ENCODE measurements at regions not wholly inside any gene's neighbourhood (a gene's known extent, or its start where the extent isn't known, plus 50 kb on each side); places are given as distances from the start of the nearest gene placed in this dataset.

DNA sequence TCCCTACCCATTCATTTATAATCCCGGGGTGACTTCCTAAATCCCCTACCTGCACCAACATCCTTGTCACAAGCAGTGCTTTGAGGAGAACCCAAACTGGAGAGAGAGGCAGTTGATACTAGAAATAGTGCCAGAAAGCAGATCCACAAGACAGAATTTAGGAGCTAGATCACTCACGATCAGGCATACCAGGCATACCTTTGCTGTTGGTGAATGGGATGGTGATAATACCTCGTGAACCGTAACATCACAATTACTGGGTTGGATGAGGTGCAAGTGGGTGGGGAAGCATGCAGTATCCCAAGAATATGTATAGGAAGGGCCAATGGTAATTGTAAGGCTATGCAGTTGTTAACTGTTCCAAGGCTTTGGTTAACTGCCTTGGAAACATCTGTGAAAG is 129.3 kb downstream of the TMA16 start:
- no peak for DNase-seq

DNA sequence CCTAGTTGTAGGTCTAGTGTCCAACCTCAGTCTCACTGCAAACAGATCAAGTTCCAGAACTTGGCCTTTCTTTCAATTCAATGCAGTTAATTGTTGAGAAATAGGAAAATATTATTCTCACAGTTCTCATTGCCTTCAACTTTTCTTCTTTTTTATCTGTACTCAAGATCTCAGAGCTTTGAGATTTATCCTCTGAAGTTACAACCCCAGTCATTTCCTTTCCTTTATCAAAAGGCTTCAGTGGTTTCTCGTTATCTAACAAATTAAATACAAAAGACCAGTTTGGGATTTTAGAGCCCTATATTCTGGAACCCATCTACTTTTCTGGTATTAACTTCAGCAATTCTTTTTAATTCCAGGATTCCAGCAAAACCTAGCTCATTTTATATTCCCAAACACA is 130.2 kb downstream of the TMA16 start:
- no peak for DNase-seq

DNA sequence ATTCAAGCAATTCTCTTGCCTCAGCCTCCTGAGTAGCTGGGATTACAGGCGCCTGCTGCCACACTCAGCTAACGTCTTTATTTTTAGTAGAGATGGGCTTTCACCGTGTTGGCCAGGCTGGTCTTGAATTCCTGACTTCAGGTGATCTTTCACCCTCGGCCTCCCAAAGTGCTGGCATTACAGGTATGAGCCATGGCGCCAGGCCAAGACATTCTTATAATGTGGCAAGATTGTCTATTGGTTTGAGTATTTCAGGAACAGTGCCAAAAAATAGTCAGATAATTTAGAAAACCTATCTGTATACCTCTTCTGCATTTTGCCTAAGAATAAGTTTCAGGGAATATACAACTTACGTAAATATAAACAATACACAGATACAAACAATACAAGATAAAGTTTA is 136.8 kb downstream of the TMA16 start:
- no peak for DNase-seq

DNA sequence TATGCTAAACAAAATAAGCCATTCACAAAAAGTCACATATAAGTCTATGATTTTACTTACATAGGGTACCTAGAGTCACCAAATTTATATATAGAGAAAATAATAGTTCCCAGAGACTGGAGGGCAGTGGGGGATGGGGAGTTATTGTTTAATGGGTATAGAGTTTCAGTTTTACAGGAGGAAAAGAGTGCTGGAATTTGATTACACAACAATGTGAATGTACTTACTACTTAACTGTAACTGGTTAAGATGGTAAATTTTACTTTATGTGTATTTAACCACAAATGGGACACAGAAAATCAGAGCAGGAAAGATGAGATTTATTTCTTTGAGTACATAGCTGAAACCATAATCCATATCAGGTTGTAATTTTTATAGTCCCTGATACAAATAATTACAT is 144.4 kb downstream of the TMA16 start:
- DNase-seq: peak; percentile 5

DNA sequence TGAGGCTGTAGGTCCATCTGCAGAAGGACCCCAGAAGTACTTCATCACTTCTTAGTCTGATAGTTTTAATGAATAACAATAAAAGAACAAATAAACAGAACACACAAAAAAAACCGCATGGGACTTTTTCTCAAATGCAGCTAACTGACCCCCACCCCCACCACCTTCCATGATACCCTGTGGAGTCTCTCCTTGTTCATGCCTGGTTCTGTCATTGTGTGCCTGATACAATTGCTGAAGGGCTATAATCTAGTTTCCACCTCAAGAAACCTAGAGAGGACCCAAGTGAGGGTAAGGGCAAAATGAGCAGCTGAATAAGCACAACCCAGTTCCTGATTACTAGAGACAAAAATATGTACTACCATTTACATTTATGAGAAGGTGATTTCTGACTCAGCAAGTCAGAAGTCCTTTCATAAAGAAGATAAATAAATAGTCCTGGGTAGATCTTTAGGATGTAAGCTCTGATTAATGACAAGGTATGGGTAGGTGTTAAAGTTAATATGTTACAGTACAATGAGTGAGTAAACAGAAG is 155.1 kb downstream of the TMA16 start:
- DNase-seq: no peak

DNA sequence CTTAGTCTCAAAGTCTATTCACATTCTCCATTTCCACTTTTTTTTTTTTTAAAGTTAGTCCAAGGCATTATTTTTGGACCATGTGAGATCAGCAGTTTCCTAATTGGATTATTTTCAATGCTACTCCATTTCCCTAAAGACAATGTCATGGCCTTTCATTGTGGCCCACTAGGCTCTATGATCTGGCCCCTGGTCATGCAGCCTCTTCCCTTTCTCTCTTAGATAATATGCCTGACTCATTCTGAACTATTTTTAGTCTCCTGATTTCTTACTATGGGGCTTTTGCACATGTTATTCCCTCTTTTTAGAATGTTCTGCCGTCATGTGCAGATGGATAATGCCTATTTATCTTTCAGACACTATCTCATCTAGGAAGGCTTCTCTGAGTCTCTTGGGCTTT is 157.3 kb downstream of the TMA16 start:
- no peak for DNase-seq

DNA sequence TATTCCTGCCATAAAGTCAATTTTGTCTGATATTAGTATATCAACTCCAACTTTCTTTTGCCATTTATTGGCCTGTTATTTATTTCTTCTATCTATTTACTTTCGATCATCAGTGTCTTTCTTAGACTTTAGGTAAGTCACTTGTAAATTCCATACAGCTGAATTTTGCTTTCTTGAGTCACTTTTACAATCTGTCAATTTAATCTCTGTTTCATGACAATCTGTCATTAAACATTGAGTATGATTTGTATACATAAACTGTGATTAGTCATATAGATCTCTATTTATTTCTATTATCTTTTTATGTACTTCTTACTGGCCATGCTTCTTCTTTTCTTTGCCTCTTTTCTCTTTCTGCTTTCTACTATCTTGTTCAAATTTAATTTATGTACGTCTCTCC is 160.1 kb downstream of the TMA16 start:
- DNase-seq: no peak

DNA sequence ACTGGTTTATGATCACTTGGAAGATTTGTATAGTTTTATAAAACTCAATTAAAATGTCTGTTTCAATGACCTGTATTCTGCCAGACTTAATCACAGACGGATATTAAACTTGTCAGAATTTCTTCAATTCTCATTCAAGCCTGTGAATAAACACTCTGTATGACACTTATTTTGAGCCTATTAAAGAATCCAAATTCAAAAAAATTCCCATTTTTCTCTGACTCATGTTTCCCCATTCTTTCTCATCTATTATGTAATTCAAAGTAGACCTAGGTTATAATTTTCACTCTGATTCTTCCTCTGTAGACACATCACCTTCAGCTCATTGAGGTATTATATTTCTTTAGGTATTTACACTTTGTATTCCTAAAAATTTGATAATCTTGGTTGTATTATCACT is 166.1 kb downstream of the TMA16 start:
- no peak for DNase-seq

DNA sequence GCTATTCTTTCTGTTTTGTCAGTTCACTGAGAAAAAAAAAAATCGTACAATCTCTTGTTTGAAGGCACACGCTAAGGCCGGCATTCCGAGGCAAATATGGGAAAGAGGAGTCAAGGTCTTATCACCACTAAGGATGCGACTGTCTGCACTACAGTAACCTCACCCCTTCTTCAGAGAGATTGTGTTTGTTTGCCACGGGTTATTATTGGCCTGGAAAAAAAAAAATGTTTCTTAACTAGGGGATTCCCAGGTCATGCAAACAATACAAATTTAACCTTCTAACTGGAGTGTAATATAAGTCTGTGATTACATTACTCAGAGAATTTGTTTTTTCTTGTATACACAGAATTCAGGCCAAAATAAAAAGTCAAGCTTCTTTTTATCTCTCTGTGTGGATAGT is 168.3 kb downstream of the TMA16 start:
- DNase-seq: no peak

DNA sequence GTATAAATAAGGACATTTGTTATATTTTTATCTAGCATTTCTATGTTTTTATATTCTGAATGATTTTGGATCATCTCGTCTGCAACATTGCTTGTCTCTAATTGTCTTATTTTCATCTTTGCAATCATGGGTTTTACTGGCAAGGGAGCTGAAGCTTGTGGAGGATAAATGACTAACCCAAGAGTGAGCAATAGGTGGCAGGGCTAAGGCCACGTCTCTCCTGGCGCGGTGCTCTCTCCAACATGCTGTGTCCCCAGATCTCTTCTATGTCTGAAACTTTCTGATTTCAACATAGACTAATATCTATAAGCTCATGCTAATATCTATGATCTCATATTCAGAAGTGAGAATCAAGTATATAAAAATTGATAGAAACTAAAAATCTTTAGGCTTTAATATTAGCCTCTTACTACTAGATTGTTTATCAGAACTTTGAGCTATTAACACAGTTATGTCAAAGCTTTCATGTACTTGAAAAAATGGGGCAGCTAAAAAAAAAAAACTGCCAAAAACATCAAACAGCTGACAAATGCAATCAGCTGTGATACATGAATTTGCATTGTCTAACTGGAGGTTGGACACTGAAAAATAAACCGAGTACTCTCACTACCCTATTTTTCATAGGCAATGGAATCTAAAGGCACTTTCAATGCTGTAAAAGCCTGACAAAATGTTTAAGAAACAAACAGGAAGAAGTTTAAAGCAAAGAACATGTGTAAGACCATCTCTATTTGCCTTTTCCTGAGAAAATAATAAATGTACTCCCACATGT is 169.2 kb downstream of the TMA16 start:
- no peak for DNase-seq

DNA sequence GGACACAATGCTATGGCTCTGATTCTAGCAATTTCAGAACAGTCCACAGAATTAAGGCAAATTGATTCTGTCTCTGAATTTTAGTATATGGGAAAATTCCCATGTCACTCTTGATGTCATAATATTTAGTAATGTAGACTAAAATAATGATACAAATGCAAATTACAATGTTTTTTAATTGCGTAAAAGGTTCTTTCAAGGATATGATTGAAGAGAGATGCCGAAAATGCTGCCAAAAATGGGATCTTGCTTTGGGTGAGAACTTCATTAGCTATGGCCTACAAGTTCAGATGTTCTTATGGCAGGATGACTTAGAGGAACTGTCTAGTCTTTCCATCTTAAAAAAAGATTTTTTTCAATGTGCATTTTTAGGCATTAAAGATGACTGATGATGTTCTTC is 170.6 kb downstream of the TMA16 start:
- no peak for DNase-seq

DNA sequence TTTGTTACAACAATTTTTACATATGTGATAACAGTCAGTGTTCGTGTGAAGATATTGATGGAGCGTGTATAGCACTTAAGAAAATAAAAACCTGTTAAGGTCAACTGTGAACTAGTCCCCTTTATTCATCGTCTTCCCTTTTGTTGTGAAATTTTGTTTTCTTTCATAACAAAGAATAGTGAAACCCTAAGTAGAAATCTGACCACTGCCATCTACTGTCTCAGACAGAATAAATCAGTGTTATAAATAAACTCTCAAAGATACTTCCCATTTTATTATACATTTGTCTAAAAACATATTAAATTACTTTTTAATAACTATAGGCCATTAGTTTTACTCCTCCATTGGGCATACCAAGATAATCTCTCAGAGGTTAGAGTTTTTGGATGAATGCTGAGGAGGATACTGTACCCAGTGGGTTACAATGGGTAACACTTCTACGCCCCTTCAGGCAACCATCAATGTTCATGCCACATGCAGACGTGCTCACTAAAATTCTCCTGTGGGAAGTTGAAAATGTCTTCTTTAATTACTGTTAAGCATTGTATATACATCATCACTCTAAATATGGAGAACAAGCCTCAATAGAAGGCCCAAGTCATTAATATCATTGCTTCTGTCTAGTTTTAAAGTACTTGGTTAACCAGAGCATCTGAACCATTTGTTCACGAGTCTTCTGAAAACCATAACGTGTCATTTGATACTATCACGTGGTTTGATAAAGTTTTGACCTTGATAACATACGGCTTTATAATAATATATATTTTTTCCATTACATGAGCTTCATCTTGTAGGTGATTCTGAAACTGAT is 171.2 kb downstream of the TMA16 start:
- no peak for DNase-seq

DNA sequence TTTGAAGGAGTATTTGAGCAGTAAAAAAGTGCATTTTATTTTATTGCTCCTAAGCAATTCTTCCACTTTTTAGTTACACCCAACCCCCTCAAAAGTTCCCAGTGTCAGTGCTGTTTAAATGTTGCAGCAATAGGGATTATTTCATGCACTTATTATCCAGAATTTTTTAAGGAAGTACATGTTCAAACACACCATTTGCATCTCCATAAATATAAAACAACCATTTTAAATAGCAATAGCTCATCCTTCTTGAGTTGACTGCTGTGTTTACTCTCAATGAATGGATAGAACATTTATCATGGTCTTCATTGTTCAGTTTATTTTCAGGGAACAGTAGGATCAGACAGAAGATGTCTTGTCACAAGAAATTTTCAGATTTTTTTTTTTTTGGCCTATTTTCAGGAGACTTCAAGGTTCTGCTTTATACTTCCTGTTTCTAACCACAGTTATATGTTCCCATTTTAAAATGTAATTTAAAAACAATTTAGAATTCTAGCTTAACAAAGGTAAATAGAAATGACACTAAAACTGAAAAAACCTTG is 171.9 kb downstream of the TMA16 start:
- DNase-seq: no peak

DNA sequence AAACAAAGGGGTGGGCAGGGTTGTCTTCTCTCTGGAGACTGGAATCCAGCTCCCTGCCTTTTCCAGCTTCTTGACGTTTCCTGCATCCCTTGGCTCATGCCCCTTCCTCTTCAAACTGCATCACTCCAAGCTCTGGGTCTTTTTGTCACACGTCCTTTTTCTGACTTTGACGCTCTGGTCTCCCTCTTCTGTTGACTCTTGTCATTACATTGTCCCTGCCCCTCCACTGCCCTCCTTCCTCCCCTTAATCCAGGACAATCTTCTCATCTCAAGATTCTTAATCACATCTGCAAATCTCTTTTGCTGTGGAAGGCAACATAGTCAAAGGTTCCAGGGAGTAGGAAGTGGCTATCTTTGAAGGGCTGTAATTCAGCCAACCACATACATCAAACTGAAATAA is 178.3 kb downstream of the TMA16 start:
- no peak for DNase-seq

DNA sequence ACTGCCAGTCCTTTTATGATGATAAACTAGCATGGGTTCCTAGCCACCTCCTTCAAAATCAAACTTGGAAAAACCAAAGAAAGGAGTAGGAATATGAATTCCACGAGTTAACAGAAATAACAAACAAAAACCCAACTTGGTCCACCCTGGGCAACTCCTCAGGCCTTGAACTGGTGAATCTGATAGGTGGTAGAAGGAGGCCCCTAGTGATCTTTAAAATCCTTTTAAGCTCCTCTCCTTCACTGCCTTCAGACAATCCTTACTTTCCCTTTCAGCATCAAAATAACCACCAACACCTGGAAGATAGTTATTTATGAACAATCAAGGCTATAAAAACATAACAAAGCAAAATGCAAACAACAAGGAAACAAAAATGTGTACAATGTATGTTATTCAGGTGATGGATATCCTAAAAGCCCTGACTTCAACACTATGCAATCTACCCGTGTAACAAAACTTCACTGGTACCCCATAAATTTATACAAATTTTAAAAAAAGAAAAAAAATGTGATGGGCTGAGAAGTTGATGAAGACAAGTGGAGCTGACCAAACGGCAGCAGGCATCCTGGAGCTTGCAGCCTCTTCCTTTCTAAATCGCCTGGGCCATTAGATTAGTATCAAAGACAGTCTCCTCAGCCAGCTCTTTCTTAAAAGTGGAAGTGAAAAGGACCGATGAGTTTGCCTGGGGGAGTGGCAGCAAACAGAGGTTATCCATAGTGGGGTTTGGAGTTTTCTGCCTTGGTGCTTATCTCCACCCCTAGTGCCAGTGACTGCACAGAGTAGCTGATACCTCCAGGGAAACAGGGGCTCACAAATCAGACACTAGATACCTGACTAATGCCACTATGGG is 179.6 kb downstream of the TMA16 start:
- no peak for DNase-seq

DNA sequence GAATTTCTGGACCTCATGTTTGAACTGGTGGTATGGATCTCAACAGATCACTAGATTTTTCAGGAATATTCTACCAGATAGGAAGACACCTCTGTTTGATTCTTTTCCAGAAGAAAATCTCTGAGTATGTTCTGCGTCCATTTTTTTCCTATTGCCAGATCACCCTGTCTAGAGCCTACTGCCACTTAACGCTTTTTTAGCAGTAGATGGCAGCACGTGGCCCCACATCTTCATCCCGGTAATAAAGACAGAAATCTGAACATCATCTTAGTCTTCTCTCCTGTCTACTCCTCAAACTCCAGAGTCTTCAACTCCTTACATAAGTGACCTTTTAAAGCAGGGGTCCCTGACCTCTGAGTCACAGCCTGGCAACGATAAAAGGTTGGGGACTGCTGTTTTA is 184.7 kb downstream of the TMA16 start:
- peak; percentile 7 for DNase-seq

DNA sequence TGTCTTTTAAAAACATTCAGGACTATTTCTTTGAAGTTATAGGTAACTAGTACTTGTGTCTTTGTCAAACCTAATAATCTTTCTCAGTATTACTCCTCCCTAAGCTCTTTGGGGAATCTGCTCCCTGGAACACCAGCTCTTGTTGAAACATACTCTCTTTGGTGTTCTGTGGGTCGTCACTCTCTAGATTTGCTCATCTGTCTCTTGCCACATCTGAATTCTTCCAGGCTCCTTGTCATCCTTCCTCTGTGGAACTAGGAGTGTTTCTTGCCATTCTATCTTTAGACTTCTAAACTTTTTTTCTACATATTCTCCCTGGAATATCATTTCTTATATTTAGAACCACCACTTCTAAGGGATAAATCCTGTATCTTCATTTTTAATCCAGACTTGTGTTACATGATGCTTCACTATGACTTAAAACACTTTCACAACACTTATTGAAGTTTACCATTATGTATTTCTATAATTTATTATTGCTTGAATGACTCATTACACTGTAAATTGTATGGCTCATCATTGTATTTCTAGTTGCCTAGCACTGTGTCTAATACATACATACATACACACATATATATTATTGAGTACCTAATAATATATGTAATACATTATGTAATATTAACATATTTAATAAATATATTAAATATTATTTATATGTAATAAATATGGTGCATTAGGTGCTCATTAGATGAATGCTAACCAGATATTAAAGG is 186.1 kb downstream of the TMA16 start:
- no peak for DNase-seq

DNA sequence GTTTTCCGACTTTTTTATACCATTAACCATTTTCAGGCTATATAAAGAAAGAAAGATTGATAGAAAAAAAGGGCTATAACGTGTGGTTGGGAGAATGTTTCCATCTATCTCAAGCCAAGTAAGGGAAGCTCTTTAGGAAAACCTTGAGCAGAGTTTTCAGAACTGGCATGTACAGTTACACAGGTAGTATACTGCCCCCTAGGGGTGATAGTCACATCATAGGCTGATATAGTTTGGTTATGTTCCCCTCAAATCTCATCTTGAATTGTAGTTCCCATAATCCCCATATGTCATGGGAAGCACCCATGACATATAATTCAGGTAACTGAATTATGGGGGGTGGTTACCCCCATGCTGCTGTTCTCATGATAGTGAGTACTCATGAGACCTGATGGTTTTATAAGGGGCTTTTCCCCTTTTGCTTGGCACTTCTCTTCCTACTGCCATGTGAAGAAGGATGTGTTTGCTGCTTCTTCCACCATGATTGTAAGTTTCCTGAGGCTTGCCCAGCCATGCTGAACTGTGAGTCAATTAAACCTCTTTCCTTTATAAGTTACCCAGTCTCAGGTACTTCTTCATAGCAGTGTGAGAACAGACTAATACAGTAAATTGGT is 186.8 kb downstream of the TMA16 start:
- DNase-seq: peak; percentile 2

DNA sequence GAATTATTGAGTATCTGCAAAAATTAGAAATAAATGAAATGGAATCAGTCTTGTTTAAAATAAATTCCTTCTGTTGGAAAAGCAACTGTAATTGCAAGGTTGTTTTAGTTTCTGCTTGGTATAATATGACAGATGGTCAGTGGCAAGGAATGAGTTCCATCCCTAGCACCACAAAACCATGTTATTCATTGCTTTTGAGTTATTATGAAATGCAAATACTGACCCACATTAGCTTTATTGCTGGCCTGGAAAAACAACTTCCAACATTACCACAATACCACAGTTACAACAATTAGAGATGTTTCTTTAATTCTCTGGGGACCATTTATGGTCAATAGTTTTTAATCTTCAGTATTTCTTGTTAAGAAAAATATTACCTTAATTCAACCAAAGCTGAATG is 194.4 kb downstream of the TMA16 start:
- no peak for DNase-seq

DNA sequence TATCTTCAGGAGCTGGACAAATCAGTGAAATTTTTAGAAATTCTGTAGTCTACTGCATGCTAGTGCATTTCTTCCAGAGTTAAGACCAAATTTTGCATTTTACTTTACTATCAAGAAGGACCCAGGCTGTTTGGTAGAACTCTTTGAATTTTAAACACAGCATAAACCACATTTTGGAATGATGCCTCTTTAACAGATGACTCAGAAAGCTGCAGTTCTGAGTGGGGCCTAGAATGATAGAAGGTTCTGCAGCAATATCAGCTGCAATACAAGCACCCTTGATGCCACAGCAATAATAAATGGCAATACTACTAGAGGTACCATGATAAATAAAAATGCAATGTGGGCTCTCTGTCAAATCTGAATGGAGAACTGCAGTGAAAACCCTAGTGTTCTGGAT is 198.7 kb downstream of the TMA16 start:
- peak; percentile 45 for DNase-seq

DNA sequence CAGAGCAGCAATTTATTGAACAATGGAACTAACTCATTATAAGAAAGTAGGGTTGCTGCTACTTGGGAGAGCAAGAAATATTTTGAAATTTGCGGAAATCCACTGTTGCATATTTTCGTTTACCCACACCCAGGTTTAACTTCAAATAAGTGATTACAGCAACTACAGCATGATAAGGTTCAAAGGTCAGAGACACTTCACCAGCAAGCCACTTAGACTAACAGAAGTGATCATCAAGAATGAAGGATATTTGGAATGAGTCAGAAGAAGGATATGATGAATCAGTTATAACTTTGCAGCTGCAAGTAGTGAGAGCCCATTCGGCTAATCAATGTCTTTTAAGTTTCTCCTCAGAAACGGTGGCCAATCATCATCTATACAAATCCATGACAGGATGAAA is 199.3 kb downstream of the TMA16 start:
- peak; percentile 55 for DNase-seq

DNA sequence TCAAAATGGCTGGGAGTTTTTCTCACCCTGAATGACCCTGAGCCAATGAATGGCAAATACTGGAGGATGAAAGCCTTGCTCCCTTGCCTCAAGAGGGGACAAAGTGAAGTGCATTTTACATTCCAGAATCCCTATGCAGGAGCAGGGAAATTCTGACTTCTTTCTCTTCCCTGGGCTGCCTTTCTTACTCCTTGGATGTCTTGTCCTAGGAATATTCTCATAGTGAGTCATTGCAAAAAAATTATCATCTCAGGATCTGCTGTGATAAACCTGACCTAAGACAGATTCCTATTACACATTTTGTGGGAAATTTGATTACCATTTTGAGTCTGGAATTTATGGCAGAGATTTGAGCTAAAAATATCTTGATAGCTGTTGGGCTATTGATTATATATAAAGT is 199.9 kb downstream of the TMA16 start:
- peak; percentile 83 for DNase-seq
